K562 (cell line): ENCODE measurements at regions not wholly inside any gene's neighbourhood (a gene's known extent, or its start where the extent isn't known, plus 50 kb on each side); places are given as distances from the start of the nearest gene placed in this dataset.

ENCODE experiments used
- ATAC-seq: fragments of 200-7000 bp; cut with Tn5 transposase; 3 replicates; pipeline ENCODE4 v1.9.1; 2020; ENCODE audit warnings: moderate library complexity
- BruUV-seq: library from RNA; stranded (reverse); fragments of 400-500 nt; replicated peaks from 2 replicates; lab custom pipeline; 2021; lab: Mats Ljungman, UMichigan
- CTCF ChIA-PET: fragments of 300-600 bp; formaldehyde crosslinking; extraction: SDS; loops from one replicate; lab custom pipeline; 2021; ENCODE audit warnings: low intra/inter-chr PET ratio; lab: Yijun Ruan, JAX
- POLR2A ChIA-PET: fragments of 300-600, 350-650 bp; sonication (Branson Sonifier 250); formaldehyde crosslinking; extraction: SDS; loops from one replicate; lab custom pipeline; 2021; ENCODE audit warnings: antibody characterized with exemption, inconsistent platforms; lab: Yijun Ruan, JAX
- DNase-seq, 4 experiments: peaks; one replicate each; pipeline versions ENCODE4 v3.0.0 to v3.0.0-alpha.2; 2011 to 2018; ENCODE audit warnings: low spot score in 3 of 4, mixed read lengths in 3 of 4; ENCODE audit errors: extremely low read depth in 1 of 4
- FAIRE-seq: peaks from 2 replicates; lab custom pipeline; 2011; peaks lifted over from hg19 to GRCh38; lab: Jason Lieb, UNC
- H2AFZ ChIP-seq: 2 replicates; pipeline ENCODE4 v1.6.0; 2011; ENCODE audit warnings: low read depth, low read length, control low read depth, inconsistent platforms
- H3K27ac ChIP-seq: fragments of 200-600 bp; 3 replicates; pipeline ENCODE4 v1.8.0; 2011; ENCODE audit warnings: low read depth, mild to moderate bottlenecking, control low read depth, inconsistent platforms, low read length, moderate library complexity, mixed read lengths; ENCODE audit errors: extremely low read depth
- H3K27me3 ChIP-seq, 2 experiments: fragments of 300-600 bp in 1 of 2; 2 replicates in 1 of 2; 3 replicates in 1 of 2; pipeline versions ENCODE4 v1.6.0 to v1.8.0; 2011; ENCODE audit warnings: inconsistent platforms in 2 of 2, low read length in 2 of 2, mild to moderate bottlenecking in 1 of 2, mixed read lengths in 1 of 2, moderate library complexity in 1 of 2; ENCODE audit not compliant: control insufficient read depth in 2 of 2, insufficient read depth in 2 of 2
- H3K36me3 ChIP-seq: fragments of 300-600 bp; 3 replicates; pipeline ENCODE4 v1.8.0; 2011; ENCODE audit warnings: mild to moderate bottlenecking, low read length, inconsistent platforms; ENCODE audit not compliant: control insufficient read depth, insufficient read depth
- H3K4me1 ChIP-seq, 2 experiments: fragments of 200-600 bp in 1 of 2; replicated peaks in 1 of 2; 2 replicates in 1 of 2; 3 replicates in 1 of 2; pipeline versions ENCODE4 v1.5.1 to v1.8.0; 2011; ENCODE audit warnings: inconsistent platforms in 2 of 2, low read length in 2 of 2, mild to moderate bottlenecking in 1 of 2, mixed read lengths in 1 of 2, moderate library complexity in 1 of 2; ENCODE audit not compliant: control insufficient read depth in 2 of 2, insufficient read depth in 2 of 2
- H3K4me2 ChIP-seq: 2 replicates; pipeline ENCODE4 v1.6.1; 2011; ENCODE audit warnings: low read length, control low read depth, inconsistent platforms, mixed read lengths; ENCODE audit not compliant: insufficient read depth
- H3K4me3 ChIP-seq: fragments of 200-600 bp; sonication (generic), shearing (Covaris generic); 2 replicates; pipeline ENCODE4 v1.5.1; 2016; ENCODE audit warnings: control low read depth, inconsistent platforms
- H3K79me2 ChIP-seq: fragments of 200-600 bp; 3 replicates; pipeline ENCODE4 v1.8.0; 2011; ENCODE audit warnings: low read length, inconsistent platforms; ENCODE audit not compliant: control insufficient read depth, insufficient read depth
- H3K9ac ChIP-seq, 2 experiments: 2 replicates each; pipeline versions ENCODE4 v1.6.0 to v1.6.1; 2011; ENCODE audit warnings: low read depth in 2 of 2, low read length in 2 of 2, control low read depth in 1 of 2, inconsistent platforms in 1 of 2, mild to moderate bottlenecking in 1 of 2, mixed read lengths in 1 of 2; ENCODE audit not compliant: insufficient read depth in 1 of 2
- H3K9me1 ChIP-seq: one replicate; pipeline ENCODE4 v1.6.0; 2011; ENCODE audit warnings: inconsistent platforms, mild to moderate bottlenecking, low read length, moderate library complexity; ENCODE audit not compliant: control insufficient read depth, insufficient read depth
- H3K9me3 ChIP-seq: replicated peaks from 2 replicates; pipeline ENCODE4 v1.5.1; 2011; ENCODE audit warnings: low read depth, low read length, inconsistent platforms; ENCODE audit not compliant: control insufficient read depth, insufficient read depth
- H4K20me1 ChIP-seq: replicated peaks from 2 replicates; pipeline ENCODE4 v1.6.1; 2011; ENCODE audit warnings: low read length, inconsistent platforms, mixed read lengths; ENCODE audit not compliant: control insufficient read depth, insufficient read depth
- BRD9 ChIP-seq: fragments of 450-650 bp; IDR thresholded peaks from 2 replicates; pipeline ENCODE4 v1.6.1; 2018; ENCODE audit warnings: low read depth; ENCODE audit not compliant: partially characterized antibody
- CREB1 ChIP-seq, 2 experiments: sonication (generic) in 1 of 2; formaldehyde crosslinking in 1 of 2; IDR thresholded peaks; 2 replicates each; pipeline versions ENCODE4 v1.6.1 to v1.8.0; 2012 to 2022; ENCODE audit warnings: inconsistent platforms in 1 of 2, mild to moderate bottlenecking in 1 of 2, missing genetic modification reagents in 1 of 2, moderate library complexity in 1 of 2
- FOXA3 ChIP-seq, 2 experiments: fragments of 450-650 bp in 1 of 2; sonication (generic) in 1 of 2; formaldehyde crosslinking; IDR thresholded peaks in 1 of 2; conservative IDR thresholded peaks in 1 of 2; 2 replicates each; pipeline versions ENCODE4 v1.4.0 to v1.8.0; 2020 to 2022; ENCODE audit warnings: mild to moderate bottlenecking in 2 of 2, missing genetic modification reagents in 1 of 2
- GABPB2 ChIP-seq: fragments of 250-450 bp; sonication (Bioruptor Pico); conservative IDR thresholded peaks from 2 replicates; pipeline ENCODE4 v1.5.1; 2021; ENCODE audit warnings: mild to moderate bottlenecking
- RFX5 ChIP-seq: IDR thresholded peaks from 2 replicates; pipeline ENCODE4 v1.6.1; 2011; ENCODE audit warnings: low read depth, mild to moderate bottlenecking, improper control_type of control experiment, low read length
- ZNF347 ChIP-seq: fragments of 450-650 bp; formaldehyde crosslinking; IDR thresholded peaks from 2 replicates; pipeline ENCODE4 v1.4.0; 2020; ENCODE audit warnings: low read depth, mild to moderate bottlenecking, moderate library complexity
- WGBS: fragments of 100-300 bp; shearing (Covaris generic); methylation state at CpG from one replicate; pipeline ENCODE4 v1.1.6; 2016; ENCODE audit warnings: low coverage, mixed read lengths; ENCODE audit not compliant: insufficient coverage; ENCODE audit errors: missing lambda C conversion rate; 5-methylcytosine and 5-hydroxymethylcytosine counted together
- in situ Hi-C: fragments of 300-500 bp; cut with MboI; formaldehyde crosslinking; loops from 4 replicates; pipeline ENCODE4 v1.15.0; 2018; ENCODE audit warnings: inconsistent platforms, mixed read lengths
- intact Hi-C: fragments of 100-400 bp; cut with micrococcal nuclease; formaldehyde crosslinking; loops from 2 replicates; pipeline ENCODE4 v1.14.2; 2022
- TF ChIP-seq, protein P1 (sequence below): fragments of 450-650 bp; IDR thresholded peaks from 2 replicates; pipeline ENCODE4 v1.6.1; 2018; ENCODE audit warnings: mild to moderate bottlenecking, low read depth; ENCODE audit not compliant: partially characterized antibody
- TF ChIP-seq, protein P2 (sequence below): fragments of 450-650 bp; IDR thresholded peaks from 2 replicates; pipeline ENCODE4 v1.6.1; 2014; ENCODE audit warnings: low read depth, mild to moderate bottlenecking, moderate library complexity, borderline replicate concordance

DNA sequence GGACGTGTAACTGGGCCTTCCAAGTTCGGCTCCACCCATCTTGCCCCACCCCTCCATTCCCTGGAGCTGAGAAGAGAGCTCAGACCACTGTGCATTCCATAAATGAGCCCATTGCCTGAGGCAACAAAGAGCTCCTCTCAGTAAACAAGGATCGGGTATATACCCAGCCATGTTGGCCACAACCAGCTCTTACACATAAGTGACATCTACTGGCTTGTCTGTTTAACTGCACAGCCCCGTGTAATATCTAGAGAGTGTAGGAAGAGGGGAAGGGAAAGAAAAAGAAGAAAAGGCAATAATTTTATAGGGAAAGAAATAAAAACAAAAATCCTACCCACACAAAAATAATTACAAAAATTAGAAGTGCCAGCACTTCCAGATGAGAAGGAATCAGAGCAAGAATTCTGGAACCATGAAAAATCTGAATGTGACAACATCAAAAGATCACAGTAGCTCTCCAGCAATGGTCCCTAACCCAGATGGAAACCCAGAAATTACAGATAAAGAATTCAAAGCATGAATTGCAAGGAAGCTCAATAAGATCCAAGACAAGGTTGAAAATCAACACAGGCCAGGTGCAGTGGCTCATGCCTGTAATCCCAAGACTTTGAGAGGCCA lies 308.1 kb downstream of the RPAP3 start:
- ATAC-seq: peak; percentile 95
- FAIRE-seq: no peak
- BruUV-seq: no TSS peak
- TF ChIP-seq, protein P1, sequence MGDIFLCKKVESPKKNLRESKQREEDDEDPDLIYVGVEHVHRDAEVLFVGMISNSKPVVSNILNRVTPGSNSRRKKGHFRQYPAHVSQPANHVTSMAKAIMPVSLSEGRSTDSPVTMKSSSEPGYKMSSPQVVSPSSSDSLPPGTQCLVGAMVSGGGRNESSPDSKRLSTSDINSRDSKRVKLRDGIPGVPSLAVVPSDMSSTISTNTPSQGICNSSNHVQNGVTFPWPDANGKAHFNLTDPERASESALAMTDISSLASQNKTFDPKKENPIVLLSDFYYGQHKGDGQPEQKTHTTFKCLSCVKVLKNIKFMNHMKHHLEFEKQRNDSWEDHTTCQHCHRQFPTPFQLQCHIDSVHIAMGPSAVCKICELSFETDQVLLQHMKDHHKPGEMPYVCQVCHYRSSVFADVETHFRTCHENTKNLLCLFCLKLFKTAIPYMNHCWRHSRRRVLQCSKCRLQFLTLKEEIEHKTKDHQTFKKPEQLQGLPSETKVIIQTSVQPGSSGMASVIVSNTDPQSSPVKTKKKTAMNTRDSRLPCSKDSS: no peak
- TF ChIP-seq BRD9: peak; percentile 63
- no peak for TF ChIP-seq RFX5
- TF ChIP-seq FOXA3 (CRISPR knock-in tag; conservative IDR thresholded peaks at IDR 0.05 in 1 of 2, IDR thresholded peaks at IDR 0.05 in 1 of 2): peak in 1 of 2 experiments; percentile 34; a peak in 1 of 4 replicates
- no peak for TF ChIP-seq GABPB2
- no peak for TF ChIP-seq ZNF347 (CRISPR knock-in tag)
- TF ChIP-seq CREB1 (IDR thresholded peaks at IDR 0.05): no peak
- no peak for TF ChIP-seq CREB1 (CRISPR knock-in tag; IDR thresholded peaks at IDR 0.05)
- TF ChIP-seq, protein P2, sequence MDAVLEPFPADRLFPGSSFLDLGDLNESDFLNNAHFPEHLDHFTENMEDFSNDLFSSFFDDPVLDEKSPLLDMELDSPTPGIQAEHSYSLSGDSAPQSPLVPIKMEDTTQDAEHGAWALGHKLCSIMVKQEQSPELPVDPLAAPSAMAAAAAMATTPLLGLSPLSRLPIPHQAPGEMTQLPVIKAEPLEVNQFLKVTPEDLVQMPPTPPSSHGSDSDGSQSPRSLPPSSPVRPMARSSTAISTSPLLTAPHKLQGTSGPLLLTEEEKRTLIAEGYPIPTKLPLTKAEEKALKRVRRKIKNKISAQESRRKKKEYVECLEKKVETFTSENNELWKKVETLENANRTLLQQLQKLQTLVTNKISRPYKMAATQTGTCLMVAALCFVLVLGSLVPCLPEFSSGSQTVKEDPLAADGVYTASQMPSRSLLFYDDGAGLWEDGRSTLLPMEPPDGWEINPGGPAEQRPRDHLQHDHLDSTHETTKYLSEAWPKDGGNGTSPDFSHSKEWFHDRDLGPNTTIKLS: no peak

More for the DNA sequence above, 308.1 kb downstream of the RPAP3 start:
- no peaks in the 10 kb centered on the region for H3K79me2 ChIP-seq
- peak in 2 of 4 experiments; percentile 32 to 57 for DNase-seq
- WGBS: 19% methylated on average over 4 of the region's 4 CpGs
- no peak overlapping the region for H3K27ac ChIP-seq
- peak overlapping the region; percentile 60 for H2AFZ ChIP-seq
- peaks cover 0 to 8% of the 10 kb centered on the region in 2 experiments; a peak in 1 of 5 replicates for H3K4me1 ChIP-seq
- H4K20me1 ChIP-seq: no peaks in the 10 kb centered on the region
- no peak overlapping the region for H3K4me2 ChIP-seq
- CTCF ChIA-PET: interaction anchor here (0.7 to 1.0 kb wide), 2 partner anchors 318 to 365 kb away, joined by 3 to 4 read pairs; partner anchors contain the start of genes AMIGO2 and PCED1B
- H3K9ac ChIP-seq: no peak overlapping the region
- H3K36me3 ChIP-seq: no peaks in the 10 kb centered on the region
- intact Hi-C loops: loop anchor here (2.0 to 5.0 kb wide), 4 partner anchors 37 to 365 kb away; no protein-coding TSS in a partner anchor
- POLR2A ChIA-PET: interaction anchor here (0.7 to 1.5 kb wide), 2 partner anchors 10 to 14 kb away, joined by 4 read pairs; no protein-coding TSS in a partner anchor
- no peaks in the 10 kb centered on the region for H3K9me1 ChIP-seq
- H3K9me3 ChIP-seq: no peaks in the 10 kb centered on the region; the same call in 1 of the 2 replicates
- H3K4me3 ChIP-seq: no peak overlapping the region
- in situ Hi-C loops: loop anchor here (5.0 kb wide), 1 partner anchor 365 kb away; no protein-coding TSS in a partner anchor
- no peaks in the 10 kb centered on the region for H3K27me3 ChIP-seq
